Skin epidermis (tissue), 12 donors: ENCODE measurements at regions not wholly inside any gene's neighbourhood (a gene's known extent, or its start where the extent isn't known, plus 50 kb on each side); places are given as distances from the start of the nearest gene placed in this dataset.

ENCODE experiments used
- H3K27ac ChIP-seq, 21 experiments: fragments of 200-600 bp; sonication (generic) in 11 of 21; one replicate each; pipeline ENCODE4 v1.5.0; 2020; ENCODE audit warnings: mild to moderate bottlenecking in 3 of 21, inconsistent platforms in 2 of 21, moderate library complexity in 2 of 21
- H3K4me3 ChIP-seq, 7 experiments: fragments of 200-600 bp; sonication (generic) in 2 of 7; one replicate each; pipeline ENCODE4 v1.5.0; 2020; ENCODE audit warnings: inconsistent platforms in 2 of 7, mild to moderate bottlenecking in 2 of 7, moderate library complexity in 1 of 7

GRCh38 chr2:71941726-71942525, 205.7 kb downstream of the CYP26B1 start:
- Histone ChIP-seq H3K4me3 (no peak overlapping the region), H3K27ac (peak overlapping the region in 5 of 21 experiments; percentile 5 to 78 (median 21))

- H3K27ac ChIP-seq: peak overlapping the region in 4 of 21 experiments; percentile 3 to 54 (median 25)
- H3K4me3 ChIP-seq: no peak overlapping the region
Measured at GRCh38 chr2:71940695-71941094, 207.0 kb downstream of the CYP26B1 start.

- peak overlapping the region in 3 of 21 experiments; percentile 3 to 45 (median 29) for H3K27ac ChIP-seq
- no peak overlapping the region for H3K4me3 ChIP-seq
Measured at GRCh38 chr2:71939588-71940535, 207.8 kb downstream of the CYP26B1 start.

GRCh38 chr2:71938659-71939587, 208.7 kb downstream of the CYP26B1 start:
- H3K4me3 ChIP-seq: no peak overlapping the region
- H3K27ac ChIP-seq: no peak overlapping the region

- H3K27ac ChIP-seq: no peak overlapping the region
- no peak overlapping the region for H3K4me3 ChIP-seq
Measured at GRCh38 chr2:71938108-71938507, 209.6 kb downstream of the CYP26B1 start.

- H3K27ac ChIP-seq: no peak overlapping the region
- no peak overlapping the region for H3K4me3 ChIP-seq
Measured at GRCh38 chr2:71937396-71937795, 210.3 kb downstream of the CYP26B1 start.

GRCh38 chr2:71936076-71937030, 211.3 kb downstream of the CYP26B1 start:
- H3K4me3 ChIP-seq: no peak overlapping the region
- H3K27ac ChIP-seq: peak overlapping the region in 7 of 21 experiments; percentile 22 to 87 (median 56)

GRCh38 chr2:71935262-71935848, 212.3 kb downstream of the CYP26B1 start:
- Histone ChIP-seq H3K27ac (peak overlapping the region in 11 of 21 experiments; percentile 26 to 87 (median 66)), H3K4me3 (no peak overlapping the region)

GRCh38 chr2:71934595-71935261, 212.9 kb downstream of the CYP26B1 start:
- Histone ChIP-seq H3K27ac (peak overlapping the region in 15 of 21 experiments; percentile 20 to 87 (median 59)), H3K4me3 (no peak overlapping the region)

- Histone ChIP-seq H3K4me3 (no peak overlapping the region), H3K27ac (peak overlapping the region in 9 of 21 experiments; percentile 0 to 87 (median 55))
Measured at GRCh38 chr2:71934320-71934593, 213.4 kb downstream of the CYP26B1 start.

- Histone ChIP-seq H3K4me3 (no peak overlapping the region), H3K27ac (peak overlapping the region in 8 of 21 experiments; percentile 0 to 87 (median 46))
Measured at GRCh38 chr2:71933467-71934319, 214.0 kb downstream of the CYP26B1 start.

- no peak overlapping the region for H3K4me3 ChIP-seq
- H3K27ac ChIP-seq: no peak overlapping the region
Measured at GRCh38 chr2:71932780-71933466, 214.7 kb downstream of the CYP26B1 start.

- Histone ChIP-seq H3K4me3 (no peak overlapping the region), H3K27ac (peak overlapping the region in 1 of 21 experiments; percentile 19)
Measured at GRCh38 chr2:71932037-71932779, 215.5 kb downstream of the CYP26B1 start.

- Histone ChIP-seq H3K4me3 (no peak overlapping the region), H3K27ac (peak overlapping the region in 2 of 21 experiments; percentile 3 to 35)
Measured at GRCh38 chr2:71930049-71930681, 217.5 kb downstream of the CYP26B1 start.

- Histone ChIP-seq H3K4me3 (no peak overlapping the region), H3K27ac (no peak overlapping the region)
Measured at GRCh38 chr2:71929482-71929772, 218.2 kb downstream of the CYP26B1 start.
